GM23338 (cell line): ENCODE measurements at regions not wholly inside any gene's neighbourhood (a gene's known extent, or its start where the extent isn't known, plus 50 kb on each side); places are given as distances from the start of the nearest gene placed in this dataset.

ENCODE experiments used
- ATAC-seq: fragments of 200-7000 bp; cut with Tn5 transposase; 3 replicates; pipeline ENCODE4 v1.9.1; 2020
- DNase-seq: peaks from one replicate; pipeline ENCODE4 v3.0.0-alpha.2; 2015; ENCODE audit warnings: low spot score
- H2AFZ ChIP-seq: fragments of 200-600 bp; sonication (generic); 2 replicates; pipeline ENCODE4 v1.8.0; 2016; ENCODE audit warnings: antibody characterized with exemption, mild to moderate bottlenecking, moderate library complexity
- H3F3A ChIP-seq: fragments of 200-600 bp; sonication (generic); replicated peaks from 2 replicates; pipeline ENCODE4 v1.8.0; 2017; ENCODE audit warnings: antibody characterized with exemption, mixed run types, low read depth
- H3K27ac ChIP-seq: fragments of 200-600 bp; sonication (generic); 2 replicates; pipeline ENCODE4 v1.6.1; 2016; ENCODE audit warnings: low read depth
- H3K27me3 ChIP-seq: fragments of 200-600 bp; sonication (generic); 2 replicates; pipeline ENCODE4 v1.8.0; 2016; ENCODE audit warnings: mild to moderate bottlenecking, mixed run types, moderate library complexity; ENCODE audit not compliant: insufficient read depth
- H3K36me3 ChIP-seq: fragments of 200-600 bp; sonication (generic); 2 replicates; pipeline ENCODE4 v1.8.0; 2016; ENCODE audit warnings: mild to moderate bottlenecking; ENCODE audit not compliant: insufficient read depth
- H3K4me1 ChIP-seq: fragments of 200-600 bp; sonication (generic); 2 replicates; pipeline ENCODE4 v1.8.0; 2016; ENCODE audit warnings: mild to moderate bottlenecking, moderate library complexity; ENCODE audit not compliant: insufficient read depth
- H3K4me2 ChIP-seq: fragments of 200-600 bp; sonication (generic); 2 replicates; pipeline ENCODE4 v1.7.1; 2017; ENCODE audit warnings: mixed run types
- H3K4me3 ChIP-seq: fragments of 200-600 bp; sonication (generic); 2 replicates; pipeline ENCODE4 v1.6.1; 2016; ENCODE audit warnings: mixed run types
- H3K79me2 ChIP-seq: fragments of 200-600 bp; sonication (generic); replicated peaks from 2 replicates; pipeline ENCODE4 v1.8.0; 2017; ENCODE audit warnings: mild to moderate bottlenecking; ENCODE audit not compliant: insufficient read depth
- H3K9me2 ChIP-seq: fragments of 200-600 bp; sonication (generic); 2 replicates; pipeline ENCODE4 v1.8.0; 2017; ENCODE audit not compliant: insufficient read depth
- H4K20me1 ChIP-seq: fragments of 200-600 bp; sonication (generic); replicated peaks from 2 replicates; pipeline ENCODE4 v1.8.0; 2017; ENCODE audit warnings: mild to moderate bottlenecking; ENCODE audit not compliant: insufficient read depth
- H3K27ac Mint-ChIP-seq: 2 replicates; pipeline ENCODE4 v1.8.0; 2020; ENCODE audit warnings: inconsistent platforms, mild to moderate bottlenecking, moderate library complexity, mixed read lengths
- H3K27me3 Mint-ChIP-seq: 3 replicates; pipeline ENCODE4 v1.8.0; 2022; ENCODE audit warnings: low read depth, mild to moderate bottlenecking, moderate library complexity, mixed read lengths, inconsistent platforms; ENCODE audit not compliant: insufficient read depth, poor library complexity
- H3K36me3 Mint-ChIP-seq: 3 replicates; pipeline ENCODE4 v1.8.0; 2021; ENCODE audit warnings: low read depth, mild to moderate bottlenecking, inconsistent platforms, moderate library complexity, mixed read lengths
- H3K4me1 Mint-ChIP-seq: 3 replicates; pipeline ENCODE4 v1.8.0; 2020; ENCODE audit warnings: mild to moderate bottlenecking, inconsistent platforms, mixed read lengths
- H3K4me3 Mint-ChIP-seq: 3 replicates; pipeline ENCODE4 v1.8.0; 2021; ENCODE audit warnings: moderate library complexity, mild to moderate bottlenecking, inconsistent platforms, mixed read lengths
- H3K9me3 Mint-ChIP-seq: 3 replicates; pipeline ENCODE4 v1.8.0; 2020; ENCODE audit warnings: moderate library complexity, mild to moderate bottlenecking, inconsistent platforms, mixed read lengths
- CREB1 ChIP-seq: fragments of 250-450 bp; sonication (Bioruptor Pico); IDR thresholded peaks from 2 replicates; pipeline ENCODE4 v1.5.0; 2020; ENCODE audit warnings: low read depth, mild to moderate bottlenecking, moderate library complexity
- CTCF ChIP-seq, 2 experiments: fragments of 200-600 bp in 1 of 2; sonication (generic) in 1 of 2; conservative IDR thresholded peaks; 2 replicates each; pipeline versions ENCODE4 v1.5.1 to v1.6.1; 2016 to 2017; ENCODE audit warnings: antibody characterized with exemption in 2 of 2, low read depth in 2 of 2, mild to moderate bottlenecking in 2 of 2, moderate library complexity in 1 of 2
- ETS1 ChIP-seq: IDR thresholded peaks from 2 replicates; pipeline ENCODE4 v1.6.1; 2016; ENCODE audit warnings: antibody characterized with exemption
- EZH2 ChIP-seq: fragments of 200-600 bp; sonication (generic); IDR thresholded peaks from one replicate; pipeline ENCODE4 v1.8.0; 2017; ENCODE audit warnings: antibody characterized with exemption, mild to moderate bottlenecking, low read depth; ENCODE audit not compliant: unreplicated experiment
- EZH2phosphoT487 ChIP-seq: fragments of 200-600 bp; sonication (generic); IDR thresholded peaks from one replicate; pipeline ENCODE4 v1.8.1; 2018; ENCODE audit warnings: antibody characterized with exemption; ENCODE audit not compliant: unreplicated experiment
- NANOG ChIP-seq: IDR thresholded peaks from 2 replicates; pipeline ENCODE4 v1.6.1; 2016; ENCODE audit warnings: antibody characterized with exemption, borderline replicate concordance
- POLR2AphosphoS5 ChIP-seq: IDR thresholded peaks from 2 replicates; pipeline ENCODE4 v1.6.1; 2016; ENCODE audit warnings: antibody characterized with exemption, low read depth
- REST ChIP-seq: IDR thresholded peaks from one replicate; pipeline ENCODE4 v1.6.1; 2018; ENCODE audit warnings: antibody characterized with exemption; ENCODE audit not compliant: unreplicated experiment
- STAT1 ChIP-seq: IDR thresholded peaks from one replicate; pipeline ENCODE4 v1.6.1; 2016; ENCODE audit warnings: antibody characterized with exemption; ENCODE audit not compliant: unreplicated experiment
- ZNF114 ChIP-seq: fragments of 250-450 bp; sonication (Bioruptor Pico); IDR thresholded peaks from 2 replicates; pipeline ENCODE4 v1.5.0; 2020; ENCODE audit warnings: mild to moderate bottlenecking, moderate library complexity
- ZNF331 ChIP-seq: fragments of 250-450 bp; sonication (Bioruptor Pico); IDR thresholded peaks from 2 replicates; pipeline ENCODE4 v1.5.0; 2020; ENCODE audit warnings: low read depth, mild to moderate bottlenecking, moderate library complexity
- ZNF462 ChIP-seq: fragments of 250-450 bp; sonication (Bioruptor Pico); IDR thresholded peaks from 2 replicates; pipeline ENCODE4 v1.5.0; 2020; ENCODE audit warnings: mild to moderate bottlenecking, moderate library complexity

GRCh38 chr10:128393546-128393945, 267.3 kb upstream of the MKI67 start:
- Histone ChIP-seq H3K4me3 (no peak overlapping the region), H3K27me3 (no peaks in the 10 kb centered on the region), H3K9me2 (peaks cover 16% of the 10 kb centered on the region), H3K4me1 (no peaks in the 10 kb centered on the region), H3K27ac (no peak overlapping the region), H3K36me3 (no peaks in the 10 kb centered on the region), H3K79me2 (no peaks in the 10 kb centered on the region), H2AFZ (no peak overlapping the region), H4K20me1 (no peaks in the 10 kb centered on the region), H3K4me2 (no peak overlapping the region), H3F3A (no peaks in the 10 kb centered on the region)
- Mint-ChIP-seq H3K36me3 (no peaks in the 10 kb centered on the region), H3K4me3 (no peak overlapping the region), H3K4me1 (peaks cover 8% of the 10 kb centered on the region), H3K9me3 (no peaks in the 10 kb centered on the region), H3K27me3 (no peaks in the 10 kb centered on the region), H3K27ac (no peak overlapping the region)
- TF ChIP-seq EZH2phosphoT487 (no peak), CTCF (conservative IDR thresholded peaks at IDR 0.05; ENCODE audit: low read depth in 2 of 2) (no peak), ZNF462 (CRISPR knock-in tag) (no peak), STAT1 (no peak), CREB1 (CRISPR knock-in tag) (no peak), REST (no peak), POLR2AphosphoS5 (no peak), EZH2 (no peak), ZNF114 (CRISPR knock-in tag) (no peak), NANOG (no peak), ETS1 (no peak), ZNF331 (CRISPR knock-in tag) (no peak)
- ATAC-seq, result no peak
- DNase-seq, result no peak
